Trophoblast cell (in vitro differentiated cells and primary cell): ENCODE measurements at regions not wholly inside any gene's neighbourhood (a gene's known extent, or its start where the extent isn't known, plus 50 kb on each side); places are given as distances from the start of the nearest gene placed in this dataset.

Experiments used
- DNase-seq, 2 donors: peaks; one replicate each; pipeline ENCODE4 v3.0.0-alpha.2; 2016
- H2AFZ ChIP-seq: 2 replicates; pipeline ENCODE4 v1.6.1; 2013; ENCODE audit warnings: low read length, moderate library complexity, mild to moderate bottlenecking; ENCODE audit not compliant: insufficient read depth, poor library complexity
- H2AK5ac ChIP-seq: 2 replicates; pipeline ENCODE4 v1.6.1; 2013; ENCODE audit warnings: mild to moderate bottlenecking, low read length
- H2BK120ac ChIP-seq: 2 replicates; pipeline ENCODE4 v1.6.1; 2013; ENCODE audit warnings: low read length, mild to moderate bottlenecking, moderate library complexity; ENCODE audit not compliant: insufficient read depth, poor library complexity
- H2BK12ac ChIP-seq: 2 replicates; pipeline ENCODE4 v1.6.1; 2013; ENCODE audit warnings: mild to moderate bottlenecking, low read length, moderate library complexity
- H2BK5ac ChIP-seq: 2 replicates; pipeline ENCODE4 v1.6.1; 2013; ENCODE audit warnings: low read length, low read depth, moderate library complexity, mild to moderate bottlenecking; ENCODE audit not compliant: poor library complexity
- H3K14ac ChIP-seq: 2 replicates; pipeline ENCODE4 v1.6.1; 2013; ENCODE audit warnings: mild to moderate bottlenecking, low read length
- H3K18ac ChIP-seq: 2 replicates; pipeline ENCODE4 v1.6.1; 2013; ENCODE audit warnings: mild to moderate bottlenecking, low read length
- H3K23ac ChIP-seq: 2 replicates; pipeline ENCODE4 v1.6.1; 2013; ENCODE audit warnings: low read length
- H3K27ac ChIP-seq: 2 replicates; pipeline ENCODE4 v1.5.1; 2013; ENCODE audit warnings: low read depth, mild to moderate bottlenecking, inconsistent platforms, low read length, moderate library complexity
- H3K27me3 ChIP-seq: 2 replicates; pipeline ENCODE4 v1.6.1; 2013; ENCODE audit warnings: inconsistent platforms, mild to moderate bottlenecking, low read length, moderate library complexity; ENCODE audit not compliant: insufficient read depth
- H3K36me3 ChIP-seq, 2 experiments: 1 replicate in 1 of 2; 2 replicates in 1 of 2; pipeline ENCODE4 v1.6.1; 2013; ENCODE audit warnings: low read length in 2 of 2, mild to moderate bottlenecking in 2 of 2, moderate library complexity in 1 of 2; ENCODE audit not compliant: insufficient read depth in 2 of 2, control insufficient read depth in 1 of 2
- H3K4ac ChIP-seq: 2 replicates; pipeline ENCODE4 v1.6.1; 2013; ENCODE audit warnings: low read depth, mild to moderate bottlenecking, low read length, moderate library complexity
- H3K4me1 ChIP-seq, 2 experiments: 1 replicate in 1 of 2; 2 replicates in 1 of 2; pipeline ENCODE4 v1.6.1; 2013; ENCODE audit warnings: low read length in 2 of 2, mild to moderate bottlenecking in 2 of 2, moderate library complexity in 1 of 2; ENCODE audit not compliant: insufficient read depth in 2 of 2, control insufficient read depth in 1 of 2
- H3K4me2 ChIP-seq: 2 replicates; pipeline ENCODE4 v1.6.1; 2013; ENCODE audit warnings: inconsistent platforms, mild to moderate bottlenecking, low read length, moderate library complexity
- H3K4me3 ChIP-seq: 2 replicates; pipeline ENCODE4 v1.5.1; 2013; ENCODE audit warnings: mild to moderate bottlenecking, low read depth, low read length, inconsistent platforms
- H3K79me1 ChIP-seq: one replicate; pipeline ENCODE4 v1.6.1; 2013; ENCODE audit warnings: low read length
- H3K79me2 ChIP-seq: 2 replicates; pipeline ENCODE4 v1.6.1; 2013; ENCODE audit warnings: low read length, mild to moderate bottlenecking; ENCODE audit not compliant: control insufficient read depth, insufficient read depth, poor library complexity
- H3K9ac ChIP-seq: 2 replicates; pipeline ENCODE4 v1.6.1; 2013; ENCODE audit warnings: mild to moderate bottlenecking, low read length
- H3K9me3 ChIP-seq: 2 replicates; pipeline ENCODE4 v1.6.1; 2013; ENCODE audit warnings: low read depth, mild to moderate bottlenecking, control low read depth, inconsistent platforms, low read length; ENCODE audit not compliant: insufficient read depth
- H4K12ac ChIP-seq: 2 replicates; pipeline ENCODE4 v1.6.1; 2013; ENCODE audit warnings: low read depth, mild to moderate bottlenecking, low read length, moderate library complexity
- H4K8ac ChIP-seq: 2 replicates; pipeline ENCODE4 v1.6.1; 2013; ENCODE audit warnings: low read depth, mild to moderate bottlenecking, low read length, moderate library complexity
- H4K91ac ChIP-seq: one replicate; pipeline ENCODE4 v1.6.1; 2013; ENCODE audit warnings: low read depth, mild to moderate bottlenecking, low read length, moderate library complexity
- WGBS: extraction: QIAGEN DNeasy Blood & Tissue Kit; methylation state at CpG from one replicate; pipeline ENCODE4 v1.1.7; 2013; ENCODE audit warnings: missing lambda C conversion rate; ENCODE audit not compliant: insufficient read length, insufficient coverage; ENCODE audit errors: extremely low coverage; 5-methylcytosine and 5-hydroxymethylcytosine counted together

- Histone ChIP-seq H2BK5ac (no peak overlapping the region), H4K12ac (no peak overlapping the region), H3K4me3 (no peak overlapping the region), H4K91ac (no peak overlapping the region), H3K23ac (no peak overlapping the region), H3K9ac (no peak overlapping the region), H3K18ac (no peak overlapping the region), H3K9me3 (no peaks in the 10 kb centered on the region), H3K27ac (no peak overlapping the region), H3K36me3 (no peaks in the 10 kb centered on the region), H3K4me2 (no peak overlapping the region), H3K79me1 (no peaks in the 10 kb centered on the region), H3K79me2 (no peaks in the 10 kb centered on the region), H2BK12ac (no peak overlapping the region), H3K4me1 (no peaks in the 10 kb centered on the region), H3K4ac (no peak overlapping the region), H3K14ac (no peak overlapping the region), H4K8ac (no peak overlapping the region), H2AK5ac (no peak overlapping the region), H3K27me3 (no peaks in the 10 kb centered on the region), H2AFZ (no peak overlapping the region), H2BK120ac (no peak overlapping the region)
- DNase-seq = no peak
- WGBS = no CpG with 5 or more reads among the region's 2 CpGs
These were observed 86.2 kb upstream of the SYT1 start for GRCh38 chr12:78778339-78778738.

- Histone ChIP-seq H3K23ac (no peak overlapping the region), H3K18ac (no peak overlapping the region), H3K36me3 (no peaks in the 10 kb centered on the region), H3K4me2 (no peak overlapping the region), H2BK5ac (no peak overlapping the region), H3K27me3 (no peaks in the 10 kb centered on the region), H2AK5ac (no peak overlapping the region), H2BK120ac (no peak overlapping the region), H4K8ac (no peak overlapping the region), H4K91ac (no peak overlapping the region), H3K27ac (no peak overlapping the region), H3K79me2 (no peaks in the 10 kb centered on the region), H3K4me3 (no peak overlapping the region), H3K4me1 (no peaks in the 10 kb centered on the region), H3K14ac (no peak overlapping the region), H2AFZ (no peak overlapping the region), H3K9me3 (no peaks in the 10 kb centered on the region), H2BK12ac (no peak overlapping the region), H3K4ac (no peak overlapping the region), H3K9ac (no peak overlapping the region), H4K12ac (no peak overlapping the region), H3K79me1 (no peaks in the 10 kb centered on the region)
- DNase-seq = no peak
These were observed 77.0 kb upstream of the SYT1 start for GRCh38 chr12:78787576-78787975.

DNA sequence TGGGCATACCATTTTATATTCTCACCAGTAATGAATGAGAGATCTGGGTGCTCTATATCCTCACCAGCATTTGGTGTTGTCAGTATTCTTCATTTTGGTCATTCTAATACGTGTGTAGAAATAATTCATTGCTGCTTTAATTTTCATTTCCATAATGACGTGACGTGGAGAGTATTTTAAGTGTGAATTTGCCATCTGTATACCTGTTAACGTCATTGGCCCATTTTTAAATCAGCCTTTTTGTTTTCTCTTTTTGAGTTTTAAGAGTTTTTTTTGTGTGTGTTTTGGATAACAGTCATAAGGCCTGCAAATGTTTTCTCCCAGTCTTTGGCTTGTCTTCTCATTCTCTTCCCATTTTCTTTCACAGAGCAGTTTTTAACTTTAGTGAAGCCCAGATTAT, 74.4 kb upstream of the SYT1 start:
- no peak overlapping the region for H3K4me3 ChIP-seq
- no peak overlapping the region for H3K4ac ChIP-seq
- no peak for DNase-seq
- H4K12ac ChIP-seq = no peak overlapping the region
- H3K4me2 ChIP-seq = no peak overlapping the region
- peaks cover 2 to 3% of the 10 kb centered on the region in 2 experiments for H3K4me1 ChIP-seq
- no peak overlapping the region for H3K23ac ChIP-seq
- H3K18ac ChIP-seq = no peak overlapping the region
- no peak overlapping the region for H2BK12ac ChIP-seq
- no peak overlapping the region for H3K27ac ChIP-seq
- no peaks in the 10 kb centered on the region for H3K36me3 ChIP-seq
- no CpG with 5 or more reads among the region's 4 CpGs for WGBS
- no peaks in the 10 kb centered on the region for H3K9me3 ChIP-seq
- H3K27me3 ChIP-seq = no peaks in the 10 kb centered on the region
- H2BK5ac ChIP-seq = no peak overlapping the region
- no peak overlapping the region for H2BK120ac ChIP-seq
- H3K14ac ChIP-seq = no peak overlapping the region
- H3K9ac ChIP-seq = no peak overlapping the region
- no peak overlapping the region for H4K8ac ChIP-seq
- no peaks in the 10 kb centered on the region for H3K79me2 ChIP-seq
- no peak overlapping the region for H2AK5ac ChIP-seq
- no peak overlapping the region for H4K91ac ChIP-seq
- no peak overlapping the region for H2AFZ ChIP-seq
- no peaks in the 10 kb centered on the region for H3K79me1 ChIP-seq

- H3K27ac ChIP-seq = no peak overlapping the region
- H3K14ac ChIP-seq = no peak overlapping the region
- no peak overlapping the region for H2AFZ ChIP-seq
- H3K4ac ChIP-seq = no peak overlapping the region
- H4K91ac ChIP-seq = no peak overlapping the region
- no peak overlapping the region for H2BK120ac ChIP-seq
- no CpG with 5 or more reads among the region's 6 CpGs for WGBS
- H3K79me1 ChIP-seq = no peaks in the 10 kb centered on the region
- H3K9me3 ChIP-seq = no peaks in the 10 kb centered on the region
- H3K9ac ChIP-seq = no peak overlapping the region
- no peak for DNase-seq
- H2BK5ac ChIP-seq = no peak overlapping the region
- peaks cover 2 to 3% of the 10 kb centered on the region in 2 experiments for H3K4me1 ChIP-seq
- H4K8ac ChIP-seq = no peak overlapping the region
- no peak overlapping the region for H2BK12ac ChIP-seq
- H3K27me3 ChIP-seq = no peaks in the 10 kb centered on the region
- H3K79me2 ChIP-seq = no peaks in the 10 kb centered on the region
- H3K18ac ChIP-seq = no peak overlapping the region
- no peak overlapping the region for H4K12ac ChIP-seq
- no peak overlapping the region for H3K4me2 ChIP-seq
- H2AK5ac ChIP-seq = no peak overlapping the region
- H3K23ac ChIP-seq = no peak overlapping the region
- no peaks in the 10 kb centered on the region for H3K36me3 ChIP-seq
- no peak overlapping the region for H3K4me3 ChIP-seq
These were observed 72.4 kb upstream of the SYT1 start for GRCh38 chr12:78792052-78792698.
